ENCODE measurements at regions not wholly inside any gene's neighbourhood (a gene's known extent, or its start where the extent isn't known, plus 50 kb on each side); places are given as distances from the start of the nearest gene placed in this dataset.
"Not testable (repeated sequence)": the region's sequence is repeated elsewhere in the genome, so short reads cannot be mapped to it uniquely, and the experiment has no call there.

DNA sequence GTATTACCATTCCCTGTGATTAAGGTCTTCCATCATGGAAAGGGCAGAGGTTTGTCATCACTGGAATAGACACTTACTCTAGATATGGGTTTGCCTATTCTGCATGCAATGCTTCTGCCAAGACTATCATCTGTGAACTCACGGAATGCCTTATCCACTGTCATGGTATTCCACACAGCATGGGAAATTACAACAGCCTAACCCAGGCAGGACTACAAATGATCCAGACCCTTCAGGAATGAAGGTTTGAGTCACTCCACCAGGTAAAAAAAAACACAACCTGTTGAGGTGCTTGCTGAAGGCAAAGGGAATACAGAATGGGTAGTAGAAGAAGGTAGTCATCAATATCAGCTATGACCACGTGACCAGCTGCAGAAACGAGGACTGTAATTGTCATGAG lies 89.0 kb upstream of the RANBP6 start:
- DNase-seq (ENCODE audit: low read depth, low spot score) = not testable (repeated sequence)

DNA sequence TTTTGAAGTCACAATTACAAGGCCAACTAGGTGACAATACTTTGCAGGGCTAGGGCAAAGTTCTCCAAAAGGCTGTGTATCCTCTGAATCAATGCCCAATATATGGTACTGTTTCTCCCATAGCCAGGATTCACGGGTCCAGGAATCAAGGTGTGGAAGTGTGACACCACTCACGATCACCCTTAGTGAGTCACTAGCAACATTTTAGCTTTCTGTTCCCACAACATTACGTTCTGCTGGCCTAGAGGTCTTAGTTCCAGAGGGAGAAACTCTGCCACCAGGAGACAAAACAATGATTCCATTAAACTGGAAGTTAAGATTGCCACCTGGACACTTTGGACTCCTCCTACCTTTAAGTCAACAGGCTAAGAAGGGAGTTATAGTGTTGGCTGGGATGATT lies 88.5 kb upstream of the RANBP6 start:
- DNase-seq (ENCODE audit: low read depth, low spot score) = not testable (repeated sequence)

DNA sequence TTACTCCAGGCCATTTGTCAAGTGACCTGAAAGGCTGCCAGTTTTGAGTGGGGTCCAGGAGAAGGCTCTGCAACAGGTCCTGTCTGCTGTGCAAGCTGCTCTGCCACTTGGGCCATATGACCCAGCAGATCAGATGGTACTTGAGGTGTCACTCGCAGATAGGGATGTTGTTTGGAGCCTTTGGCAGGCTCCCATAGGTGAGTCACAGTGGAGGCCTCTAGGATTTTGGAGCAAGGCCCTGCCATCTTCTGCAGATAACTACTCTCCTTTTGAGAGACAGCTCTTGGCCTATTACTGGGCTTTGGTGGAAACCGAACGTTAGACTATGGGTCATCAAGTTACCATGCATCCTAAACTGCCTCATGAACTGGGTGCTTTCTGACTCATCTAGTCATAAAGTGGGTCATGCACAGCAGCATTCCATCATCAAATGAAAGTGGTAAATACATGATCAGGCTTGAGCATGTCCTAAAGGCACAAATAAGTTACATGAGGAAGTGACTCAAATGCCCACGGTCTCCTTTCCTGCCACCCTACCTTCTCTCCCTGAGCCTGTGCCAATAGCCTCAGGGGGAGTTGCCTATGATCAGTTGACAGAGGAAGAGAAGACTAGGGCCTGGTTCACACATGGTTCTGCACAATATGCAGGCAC lies 87.0 kb upstream of the RANBP6 start:
- DNase-seq (ENCODE audit: low read depth, low spot score) = not testable (repeated sequence)

DNA sequence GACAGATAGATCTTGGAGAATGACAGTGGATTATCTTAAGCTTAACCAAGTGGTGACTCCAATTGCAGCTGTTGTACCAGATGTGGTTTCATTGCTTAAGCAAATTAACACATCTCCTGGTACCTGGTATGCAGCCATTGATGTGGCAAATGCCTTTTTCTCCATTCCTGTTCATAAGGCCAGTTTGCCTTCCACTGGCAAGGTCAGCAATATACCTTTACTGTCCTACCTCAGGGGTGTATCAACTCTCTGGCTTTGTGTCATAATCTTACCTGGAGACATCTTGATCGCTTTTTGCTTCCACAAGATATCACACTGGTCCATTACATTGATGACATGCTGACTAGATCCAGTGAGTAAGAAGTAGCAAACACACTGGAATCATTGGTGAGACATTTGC lies 86.3 kb upstream of the RANBP6 start:
- DNase-seq (ENCODE audit: low read depth, low spot score) = not testable (repeated sequence)

DNA sequence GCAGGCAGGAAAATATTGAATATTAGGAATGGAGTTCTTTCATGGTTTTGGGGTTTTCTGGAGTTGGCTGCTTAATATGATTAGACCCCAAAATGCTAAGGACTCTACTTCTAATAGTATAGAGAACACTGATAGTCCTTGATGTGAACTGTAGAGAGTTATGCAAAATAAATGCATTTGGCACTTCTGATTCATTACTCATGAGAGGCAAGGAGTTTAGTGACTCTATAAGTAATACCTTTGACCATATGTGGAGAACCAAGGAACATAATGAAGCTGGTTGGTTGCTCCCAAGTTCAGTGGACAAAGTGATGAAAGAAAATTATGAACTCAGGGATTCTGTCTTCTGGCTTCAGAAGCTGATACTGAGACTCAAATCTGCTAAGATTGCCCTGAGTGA lies 83.9 kb upstream of the RANBP6 start:
- not testable (repeated sequence) for DNase-seq (ENCODE audit: low read depth, low spot score)

DNA sequence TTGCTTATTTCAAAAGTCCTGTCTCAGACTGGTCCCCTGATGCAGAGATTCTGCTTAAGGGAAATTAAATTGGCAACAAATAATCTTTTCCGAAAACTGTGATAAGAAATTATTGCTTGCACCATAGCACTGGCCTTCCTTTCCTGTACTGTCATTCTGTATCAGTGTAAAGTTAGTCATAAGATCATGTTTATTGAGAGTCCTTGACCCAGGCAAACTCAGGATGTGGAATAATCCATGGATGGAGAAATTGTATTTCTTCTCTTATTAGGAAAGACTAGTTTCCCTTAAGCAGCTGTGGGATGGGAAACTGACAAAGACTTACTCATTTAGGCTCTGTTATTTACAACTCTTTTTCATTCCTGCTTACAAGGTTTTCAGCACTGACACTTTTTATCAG lies 83.0 kb upstream of the RANBP6 start:
- no peak for DNase-seq (ENCODE audit: low read depth, low spot score)

DNA sequence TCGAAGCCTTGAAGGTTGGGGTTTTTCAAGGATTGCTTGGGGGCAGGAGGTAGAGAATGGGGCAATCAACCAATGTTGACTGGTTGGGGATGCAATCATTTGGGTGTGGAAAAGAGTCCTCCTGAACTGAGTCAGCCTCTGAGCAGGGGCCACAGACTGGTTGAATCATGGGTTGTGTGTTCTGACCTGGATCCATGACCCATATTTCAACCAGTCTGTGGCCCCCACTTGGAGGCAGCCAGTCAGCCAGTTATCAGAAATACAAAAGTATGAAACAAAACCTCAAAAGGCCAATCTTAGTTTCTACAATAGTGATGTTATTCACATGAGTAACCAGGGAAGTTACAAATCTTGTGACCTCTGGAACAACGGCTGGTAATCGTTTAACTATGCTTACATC lies 81.4 kb upstream of the RANBP6 start:
- DNase-seq (ENCODE audit: low read depth, low spot score) = no peak

DNA sequence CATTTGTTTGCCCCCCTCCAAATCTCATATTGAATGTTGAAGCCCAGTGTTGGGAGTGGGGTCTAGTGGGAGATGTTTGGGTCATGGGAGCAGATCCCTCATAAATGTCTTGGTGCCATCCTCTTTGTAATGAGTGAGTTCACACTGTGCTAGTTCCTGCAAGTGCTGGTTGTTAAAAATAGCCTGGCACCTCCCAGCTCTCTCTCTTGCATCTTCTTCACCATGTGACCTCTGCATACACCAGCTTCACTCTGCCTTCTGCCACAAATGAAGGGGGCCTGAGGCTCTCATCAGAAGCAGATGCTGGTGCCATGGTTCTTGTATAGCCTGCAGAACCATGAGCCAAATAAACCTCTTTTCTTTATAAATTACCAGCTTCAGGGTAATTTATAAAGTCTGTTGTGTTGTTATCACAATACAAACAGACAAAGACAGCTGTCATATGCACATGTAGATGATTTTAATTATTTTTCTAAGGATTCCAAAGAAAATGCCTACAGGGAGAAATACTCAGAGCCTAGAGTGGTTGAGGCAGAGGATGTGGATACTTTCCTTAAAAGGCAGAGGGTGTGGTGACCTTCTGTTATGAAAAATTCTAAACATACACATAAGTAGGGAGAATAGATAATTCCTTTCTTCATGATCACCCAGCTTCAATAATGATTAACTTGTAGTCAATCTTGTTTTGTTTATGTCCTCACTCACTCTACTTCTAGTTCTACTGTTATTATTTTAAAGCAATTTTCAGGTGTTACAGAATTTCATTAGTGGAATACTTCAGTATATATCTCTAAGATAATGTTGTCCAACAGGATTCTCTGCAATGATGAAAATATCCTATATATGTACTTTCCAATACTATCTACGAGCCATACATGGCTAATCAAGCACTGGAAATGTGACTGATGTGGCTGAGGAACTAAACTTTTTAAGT lies 75.1 kb upstream of the RANBP6 start:
- DNase-seq (ENCODE audit: low read depth, low spot score) = no peak

DNA sequence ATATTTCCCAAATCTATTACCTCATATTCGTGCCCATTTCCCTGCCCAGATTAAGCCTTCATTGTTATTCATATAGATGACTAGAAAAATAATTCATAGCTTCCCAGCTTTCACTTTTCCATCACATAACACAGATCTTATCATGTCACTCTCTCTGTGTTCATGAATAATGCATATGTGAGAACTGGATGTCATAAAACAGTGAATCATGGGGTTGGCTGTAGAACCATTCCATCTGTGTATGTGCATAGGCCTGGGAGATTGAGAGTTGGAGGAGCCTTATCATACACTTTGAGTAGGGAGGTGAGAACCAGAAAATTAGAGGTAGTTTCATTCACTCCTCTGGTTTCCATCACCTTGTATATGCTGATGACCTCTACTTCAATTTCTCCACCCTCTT lies 73.9 kb upstream of the RANBP6 start:
- no peak for DNase-seq (ENCODE audit: low read depth, low spot score)

DNA sequence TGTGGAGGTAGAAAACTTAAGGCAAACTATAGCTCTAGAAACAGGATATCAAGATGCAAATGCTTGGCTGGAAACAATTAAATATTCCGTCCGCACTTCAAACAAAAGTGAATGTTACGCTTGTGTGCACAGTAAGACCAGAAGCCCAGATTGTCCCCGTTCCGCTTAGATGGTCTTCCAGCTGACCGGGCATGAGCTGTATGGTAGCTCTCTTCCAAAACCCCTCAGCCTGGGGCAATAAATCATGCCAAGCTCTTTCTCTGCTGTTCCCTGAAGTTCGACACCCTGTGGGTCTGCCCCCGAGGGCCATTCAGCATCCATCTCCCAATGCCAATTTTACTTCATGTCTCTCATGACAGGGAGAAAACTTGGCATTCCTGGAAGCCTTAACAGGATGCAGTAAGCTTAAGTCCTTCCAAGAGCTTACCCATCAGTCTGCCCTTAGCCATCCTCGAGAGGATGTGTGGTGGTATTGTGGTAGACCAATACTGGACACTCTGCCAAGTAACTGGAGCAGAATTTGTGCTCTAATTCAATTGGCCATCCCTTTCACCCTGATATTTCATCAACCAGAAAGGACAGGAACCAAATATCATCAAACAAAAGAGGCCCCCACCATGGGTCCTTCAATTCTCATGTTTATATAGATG lies 70.7 kb upstream of the RANBP6 start:
- DNase-seq (ENCODE audit: low read depth, low spot score) = no peak

DNA sequence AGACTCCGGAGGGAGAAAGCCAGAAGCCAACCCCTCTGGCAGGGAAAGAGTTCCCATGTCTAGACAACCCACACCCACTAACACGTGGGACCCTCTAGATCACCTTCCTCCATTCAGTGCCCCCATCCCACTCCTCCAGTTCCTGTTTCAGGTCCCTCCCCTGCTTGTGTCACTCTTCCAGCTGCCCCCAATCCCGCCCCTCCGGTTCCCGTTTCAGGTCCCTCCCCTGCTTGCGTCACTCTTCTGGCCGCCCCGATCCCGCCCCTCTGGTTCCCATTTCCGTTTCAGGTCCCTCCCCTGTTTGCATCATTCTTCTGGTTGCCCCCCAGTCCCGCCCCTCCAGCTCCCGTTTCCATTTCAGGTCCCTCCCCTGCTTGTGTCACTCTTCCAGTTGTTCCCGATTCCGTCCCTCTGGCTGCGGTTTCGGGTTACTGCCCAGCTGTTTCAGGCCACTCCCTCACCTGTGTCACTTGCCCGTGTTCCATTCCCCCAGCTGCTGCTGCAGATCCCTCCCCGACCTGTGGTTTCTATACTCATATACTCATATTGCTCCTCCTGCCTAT lies 64.8 kb upstream of the RANBP6 start:
- DNase-seq (ENCODE audit: low read depth, low spot score) = peak; percentile 98

DNA sequence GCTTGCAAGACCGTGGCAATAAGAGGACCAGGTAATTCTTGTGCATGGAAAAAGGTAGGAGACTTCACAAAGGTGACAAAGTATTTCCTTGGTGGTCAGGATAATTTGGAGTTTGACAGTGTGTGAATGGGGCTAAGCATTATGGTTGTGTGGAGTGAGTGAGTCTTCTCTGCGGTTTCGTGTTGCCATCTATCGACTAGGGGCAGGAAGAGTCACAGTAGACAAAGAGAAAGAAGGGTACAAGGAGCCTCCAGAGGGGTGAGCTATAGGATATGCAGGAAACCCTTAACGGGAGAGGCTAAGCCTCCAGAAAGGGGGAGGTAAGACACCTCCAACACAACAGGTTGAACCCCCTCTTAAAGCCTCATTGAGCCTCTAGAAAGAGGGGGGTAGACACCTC lies 64.0 kb upstream of the RANBP6 start:
- DNase-seq (ENCODE audit: low read depth, low spot score) = no peak

DNA sequence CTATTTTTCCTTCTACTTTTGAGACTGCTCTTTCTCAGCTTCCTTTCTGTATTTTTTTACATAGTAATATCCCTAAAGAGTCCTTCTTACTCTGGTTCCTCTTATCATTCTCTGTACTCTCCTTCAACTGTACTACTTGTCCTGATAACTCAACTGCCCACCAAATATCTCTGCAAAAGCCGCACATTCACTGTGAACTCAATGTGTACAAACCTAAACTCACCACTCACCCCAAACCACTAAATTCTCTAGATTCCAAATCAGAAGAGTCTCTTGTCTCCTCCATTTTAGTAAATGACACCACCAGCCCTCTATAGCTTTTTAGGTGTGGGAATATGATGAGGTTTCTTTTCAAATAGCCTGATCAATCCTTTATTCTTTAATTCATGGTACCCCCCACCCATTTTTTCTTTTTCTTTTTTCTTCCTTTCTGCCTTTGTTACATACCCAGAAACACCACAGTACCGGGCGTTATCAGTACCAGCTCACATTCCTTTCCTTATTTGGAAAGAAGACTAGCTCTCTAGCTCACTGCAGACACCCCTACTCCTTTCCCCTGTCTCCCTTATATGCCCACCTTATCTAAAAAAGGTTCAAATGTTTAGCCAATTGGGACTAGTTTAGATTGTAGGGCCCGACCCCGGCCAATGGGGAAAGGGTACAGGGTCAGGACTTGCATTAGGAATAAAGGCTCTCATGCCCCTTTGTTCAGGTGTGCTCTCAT lies 63.1 kb upstream of the RANBP6 start:
- peak; percentile 30 for DNase-seq (ENCODE audit: low read depth, low spot score)

DNA sequence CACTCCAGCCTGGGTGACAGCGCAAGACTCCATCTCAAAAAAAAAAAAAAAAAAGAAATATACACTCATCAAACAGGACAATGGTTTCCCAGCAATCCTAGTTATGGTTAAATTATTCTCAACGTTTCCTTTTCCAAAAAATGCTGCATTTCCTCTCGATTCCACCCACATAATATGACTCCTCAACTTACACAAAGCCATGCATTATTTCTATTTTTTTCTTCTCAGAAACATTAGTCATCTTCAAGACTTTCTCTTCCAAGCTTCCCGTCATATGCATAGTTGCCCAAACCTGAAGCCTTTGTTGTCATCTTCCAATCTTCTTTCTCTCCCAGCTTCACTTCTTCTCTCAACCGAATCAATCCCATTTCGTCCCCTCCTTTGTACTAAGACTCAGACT lies 61.4 kb upstream of the RANBP6 start:
- DNase-seq (ENCODE audit: low read depth, low spot score) = no peak

DNA sequence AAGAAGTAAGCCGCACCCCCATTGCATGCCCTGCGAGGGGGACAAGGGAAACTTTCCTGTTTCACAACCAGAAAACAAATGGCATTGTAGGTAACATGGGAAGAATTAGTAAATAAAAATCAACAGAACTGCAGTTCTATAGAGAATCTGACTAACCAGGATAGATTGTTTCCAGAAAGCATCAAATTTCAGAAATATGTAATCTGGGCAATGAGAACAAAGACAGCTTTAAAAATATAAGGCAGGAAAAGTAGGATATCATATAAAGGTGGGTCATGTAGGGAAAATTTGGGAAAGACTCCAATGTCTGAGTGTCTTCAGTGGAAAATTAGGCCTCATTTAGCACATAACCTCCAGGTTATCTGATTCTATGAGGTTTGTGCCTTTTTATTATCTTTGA lies 58.3 kb upstream of the RANBP6 start:
- DNase-seq (ENCODE audit: low read depth, low spot score) = no peak

DNA sequence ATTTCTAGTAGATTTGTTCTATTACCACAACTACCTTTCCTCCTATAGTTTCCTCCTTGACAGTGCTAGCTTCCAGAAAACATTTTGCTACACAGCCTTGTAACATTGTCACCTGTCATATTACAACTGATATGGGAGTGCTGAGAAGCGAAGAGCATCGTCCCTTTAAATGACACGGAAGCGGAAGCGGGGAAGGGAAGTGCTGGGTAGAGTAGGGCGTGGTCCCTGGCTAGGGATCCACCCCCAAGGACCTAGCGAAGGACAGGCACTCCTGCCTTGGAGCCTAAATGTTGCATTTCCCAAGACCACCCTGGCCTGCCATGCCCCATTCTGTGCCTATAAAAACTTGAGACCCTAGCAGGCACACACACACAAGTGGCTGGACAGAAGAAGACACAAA lies 57.4 kb upstream of the RANBP6 start:
- no peak for DNase-seq (ENCODE audit: low read depth, low spot score)

DNA sequence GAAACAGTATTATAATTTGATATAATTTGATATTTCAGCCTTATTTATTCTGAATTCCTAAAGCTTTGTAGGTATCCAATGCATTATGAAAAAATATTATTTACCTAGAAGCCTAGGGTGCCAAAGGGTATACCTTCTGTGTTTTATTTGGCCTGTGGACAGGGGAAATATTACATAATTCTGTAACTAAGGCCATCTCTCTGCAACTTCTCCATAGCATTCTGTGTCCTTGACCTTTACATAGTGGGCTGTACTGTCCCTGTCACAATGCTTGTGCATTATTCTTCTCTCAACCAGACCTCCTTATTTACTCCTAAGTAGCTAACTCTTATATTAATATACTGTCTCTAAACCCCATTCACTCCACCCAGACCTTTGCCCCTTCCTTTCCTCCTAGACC lies 57.0 kb upstream of the RANBP6 start:
- DNase-seq (ENCODE audit: low read depth, low spot score) = no peak

DNA sequence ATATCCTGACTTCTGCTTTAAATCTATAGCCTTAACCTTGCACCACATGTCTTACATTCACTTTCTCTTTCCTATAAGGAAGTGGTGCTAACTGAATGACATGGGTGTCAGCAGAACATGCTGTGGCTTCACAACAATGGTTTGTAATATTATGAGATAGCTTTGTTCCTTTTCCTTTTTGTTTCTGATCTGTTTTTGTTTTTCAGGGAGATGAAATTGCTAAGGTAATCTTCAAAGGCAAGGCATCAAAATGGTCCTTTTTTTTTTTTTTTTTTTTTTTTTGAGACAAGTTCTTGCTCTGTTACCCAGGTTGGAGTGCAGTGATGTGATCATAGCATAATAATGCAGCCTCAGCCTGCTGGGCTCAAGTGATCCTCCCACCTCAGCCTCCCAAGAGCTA lies 53.6 kb upstream of the RANBP6 start:
- DNase-seq (ENCODE audit: low read depth, low spot score) = no peak

DNA sequence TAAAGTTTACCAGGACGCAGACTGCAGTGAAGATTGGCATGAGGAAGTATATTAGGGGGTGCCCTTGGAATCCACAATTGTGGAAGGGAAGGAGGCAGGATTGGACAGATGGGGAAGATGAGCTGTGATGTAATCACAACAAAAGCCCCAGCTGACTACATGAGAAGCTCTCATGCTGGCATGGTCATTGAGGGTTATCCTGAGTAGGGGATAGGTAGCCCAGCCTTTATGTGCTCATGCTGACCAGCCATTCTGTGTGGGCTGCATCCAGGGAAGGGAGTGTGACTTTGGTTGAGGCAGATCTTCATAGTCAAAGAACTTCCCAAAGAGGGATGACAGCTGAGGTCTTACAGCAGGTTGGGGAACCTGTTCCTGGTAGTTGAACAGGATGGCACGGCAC lies 52.0 kb upstream of the RANBP6 start:
- no peak for DNase-seq (ENCODE audit: low read depth, low spot score)

Data from ELF-1 (cell line).